Loucy (cell line): ENCODE measurements at regions not wholly inside any gene's neighbourhood (a gene's known extent, or its start where the extent isn't known, plus 50 kb on each side); places are given as distances from the start of the nearest gene placed in this dataset.

Experiments used
- CTCF ChIP-seq: fragments of 200-600 bp; sonication (generic); conservative IDR thresholded peaks from 2 replicates; pipeline ENCODE4 v1.5.1; 2014; ENCODE audit warnings: mild to moderate bottlenecking, antibody characterized with exemption, low read length
- EZH2phosphoT487 ChIP-seq: fragments of 200-600 bp; IDR thresholded peaks from 2 replicates; pipeline ENCODE4 v1.6.1; 2018; ENCODE audit warnings: antibody characterized with exemption, mild to moderate bottlenecking, moderate library complexity, borderline replicate concordance

- no peak for TF ChIP-seq CTCF
- TF ChIP-seq EZH2phosphoT487 = no peak
These were observed 71.0 kb upstream of the THUMPD2 start for GRCh38 chr2:39849982-39850526.
